ENCODE measurements at regions not wholly inside any gene's neighbourhood (a gene's known extent, or its start where the extent isn't known, plus 50 kb on each side); places are given as distances from the start of the nearest gene placed in this dataset.
"Not testable (repeated sequence)": the region's sequence is repeated elsewhere in the genome, so short reads cannot be mapped to it uniquely, and the experiment has no call there.

- no peak for DNase-seq (ENCODE audit: low spot score)
These were observed 1388.3 kb upstream of the ACO1 start for GRCh38 chr9:30995956-30996738.

- DNase-seq (ENCODE audit: low spot score), result no peak
These were observed 1387.7 kb upstream of the ACO1 start for GRCh38 chr9:30996761-30997160.

- DNase-seq (ENCODE audit: low spot score), result no peak
These were observed 1387.2 kb upstream of the ACO1 start for GRCh38 chr9:30997291-30997690.

- no peak for DNase-seq (ENCODE audit: low spot score)
These were observed 1379.3 kb upstream of the ACO1 start for GRCh38 chr9:31005086-31005665.

- no peak for DNase-seq (ENCODE audit: low spot score)
These were observed 1371.1 kb upstream of the ACO1 start for GRCh38 chr9:31013371-31013770.

GRCh38 chr9:31023847-31024246 lies 1360.6 kb upstream of the ACO1 start:
- DNase-seq (ENCODE audit: low spot score), result no peak

- DNase-seq (ENCODE audit: low spot score), result no peak
These were observed 1356.8 kb upstream of the ACO1 start for GRCh38 chr9:31027678-31028077.

GRCh38 chr9:31028137-31028536 lies 1356.3 kb upstream of the ACO1 start:
- DNase-seq (ENCODE audit: low spot score), result no peak

GRCh38 chr9:31030741-31031202 lies 1353.7 kb upstream of the ACO1 start:
- DNase-seq (ENCODE audit: low spot score), result no peak

- DNase-seq (ENCODE audit: low spot score), result no peak
These were observed 1352.2 kb upstream of the ACO1 start for GRCh38 chr9:31032206-31032605.

GRCh38 chr9:31034311-31034710 lies 1350.1 kb upstream of the ACO1 start:
- DNase-seq (ENCODE audit: low spot score), result no peak

- no peak for DNase-seq (ENCODE audit: low spot score)
These were observed 1343.9 kb upstream of the ACO1 start for GRCh38 chr9:31040564-31040963.

- no peak for DNase-seq (ENCODE audit: low spot score)
These were observed 1338.6 kb upstream of the ACO1 start for GRCh38 chr9:31045810-31046209.

GRCh38 chr9:31061592-31061991 lies 1322.9 kb upstream of the ACO1 start:
- DNase-seq (ENCODE audit: low spot score), result not testable (repeated sequence)

GRCh38 chr9:31065691-31066090 lies 1318.8 kb upstream of the ACO1 start:
- no peak for DNase-seq (ENCODE audit: low spot score)

GRCh38 chr9:31067418-31067817 lies 1317.0 kb upstream of the ACO1 start:
- DNase-seq (ENCODE audit: low spot score), result no peak

- DNase-seq (ENCODE audit: low spot score), result no peak
These were observed 1312.7 kb upstream of the ACO1 start for GRCh38 chr9:31071606-31072286.

GRCh38 chr9:31078175-31078574 lies 1306.3 kb upstream of the ACO1 start:
- no peak for DNase-seq (ENCODE audit: low spot score)

- DNase-seq (ENCODE audit: low spot score), result no peak
These were observed 1300.1 kb upstream of the ACO1 start for GRCh38 chr9:31084350-31084749.

- no peak for DNase-seq (ENCODE audit: low spot score)
These were observed 1294.8 kb upstream of the ACO1 start for GRCh38 chr9:31089549-31090221.

- no peak for DNase-seq (ENCODE audit: low spot score)
These were observed 1284.1 kb upstream of the ACO1 start for GRCh38 chr9:31100311-31100710.

GRCh38 chr9:31103836-31104235 lies 1280.6 kb upstream of the ACO1 start:
- no peak for DNase-seq (ENCODE audit: low spot score)

- no peak for DNase-seq (ENCODE audit: low spot score)
These were observed 1280.2 kb upstream of the ACO1 start for GRCh38 chr9:31104249-31104648.

Data from HuH-7.5 (cell line).